GM23248 (cell line): ENCODE measurements at regions not wholly inside any gene's neighbourhood (a gene's known extent, or its start where the extent isn't known, plus 50 kb on each side); places are given as distances from the start of the nearest gene placed in this dataset.

ENCODE experiments used
- DNase-seq: peaks from one replicate; pipeline ENCODE4 v3.0.0-alpha.2; 2015
- H2AFZ ChIP-seq: fragments of 200-600 bp; sonication (generic); 2 replicates; pipeline ENCODE4 v1.6.1; 2016; ENCODE audit warnings: antibody characterized with exemption
- H3F3A ChIP-seq: fragments of 200-600 bp; sonication (generic); 2 replicates; pipeline ENCODE4 v1.6.1; 2016; ENCODE audit warnings: mild to moderate bottlenecking, antibody characterized with exemption, mixed run types; ENCODE audit not compliant: insufficient read depth
- H3K27ac ChIP-seq: fragments of 200-600 bp; sonication (generic); 2 replicates; pipeline ENCODE4 v1.5.1; 2016; ENCODE audit warnings: mild to moderate bottlenecking
- H3K27me3 ChIP-seq: fragments of 200-600 bp; sonication (generic); replicated peaks from 2 replicates; pipeline ENCODE4 v1.6.1; 2016; ENCODE audit warnings: mild to moderate bottlenecking; ENCODE audit not compliant: insufficient read depth
- H3K36me3 ChIP-seq: fragments of 200-600 bp; sonication (generic); 2 replicates; pipeline ENCODE4 v1.6.1; 2016; ENCODE audit warnings: low read depth, mild to moderate bottlenecking
- H3K4me1 ChIP-seq: fragments of 200-600 bp; sonication (generic); 2 replicates; pipeline ENCODE4 v1.6.1; 2016; ENCODE audit warnings: mild to moderate bottlenecking; ENCODE audit not compliant: insufficient read depth
- H3K4me2 ChIP-seq: fragments of 200-600 bp; sonication (generic); one replicate; pipeline ENCODE4 v1.6.1; 2016; ENCODE audit warnings: mild to moderate bottlenecking; ENCODE audit not compliant: unreplicated experiment
- H3K4me3 ChIP-seq: fragments of 200-600 bp; sonication (generic); 2 replicates; pipeline ENCODE4 v1.5.1; 2016; ENCODE audit warnings: mild to moderate bottlenecking
- H3K79me2 ChIP-seq: fragments of 200-600 bp; sonication (generic); 2 replicates; pipeline ENCODE4 v1.6.1; 2016; ENCODE audit warnings: mild to moderate bottlenecking; ENCODE audit not compliant: insufficient read depth
- H3K9ac ChIP-seq: fragments of 200-600 bp; sonication (generic); 2 replicates; pipeline ENCODE4 v1.6.1; 2016; ENCODE audit warnings: mild to moderate bottlenecking
- H3K9me2 ChIP-seq: fragments of 200-600 bp; sonication (generic); 2 replicates; pipeline ENCODE4 v1.6.1; 2016; ENCODE audit warnings: mixed run types, mild to moderate bottlenecking, moderate library complexity; ENCODE audit not compliant: insufficient read depth
- H3K9me3 ChIP-seq: fragments of 200-600 bp; sonication (generic); one replicate; pipeline ENCODE4 v1.6.1; 2017; ENCODE audit warnings: low read depth
- H4K20me1 ChIP-seq: fragments of 200-600 bp; sonication (generic); 2 replicates; pipeline ENCODE4 v1.6.0; 2016; ENCODE audit not compliant: insufficient read depth
- EZH2 ChIP-seq: fragments of 200-600 bp; sonication (generic); IDR thresholded peaks from 2 replicates; pipeline ENCODE4 v1.6.1; 2018; ENCODE audit warnings: antibody characterized with exemption, mild to moderate bottlenecking; ENCODE audit not compliant: insufficient read depth, poor library complexity, severe bottlenecking
- EZH2phosphoT487 ChIP-seq: fragments of 200-600 bp; sonication (generic); IDR thresholded peaks from 2 replicates; pipeline ENCODE4 v1.6.1; 2018; ENCODE audit warnings: antibody characterized with exemption, moderate library complexity, mild to moderate bottlenecking, low read depth; ENCODE audit not compliant: insufficient read depth
- WGBS, 2 experiments: methylation state at CpG; one replicate each; pipeline ENCODE4 v1.1.6; 2015 to 2017; ENCODE audit warnings: low lambda C conversion rate in 2 of 2, low coverage in 1 of 2; ENCODE audit errors: missing lambda C conversion rate in 2 of 2; 5-methylcytosine and 5-hydroxymethylcytosine counted together
- in situ Hi-C: fragments of 300-500 bp; cut with MboI; formaldehyde crosslinking; loops from 2 replicates; pipeline ENCODE4 v1.15.0; 2020

DNA sequence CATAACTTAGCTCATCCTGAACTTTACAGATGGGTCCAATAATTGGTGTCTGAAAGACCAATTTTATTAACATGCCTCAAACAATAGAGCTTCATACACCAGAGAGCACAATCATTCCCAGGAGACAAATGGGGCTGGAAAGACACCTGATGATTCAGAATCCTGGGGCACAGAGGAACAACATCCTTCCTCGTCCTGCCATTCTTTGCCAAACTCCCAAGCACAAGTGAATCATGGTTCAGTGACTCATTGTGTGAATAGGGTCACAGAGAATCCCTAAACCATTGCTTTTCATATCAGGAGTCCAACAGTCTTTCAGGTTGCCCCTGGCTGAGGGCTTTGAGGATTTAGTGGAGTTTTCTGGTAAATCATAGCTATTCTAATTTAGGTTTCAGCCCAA, 266.4 kb upstream of the BMP2 start:
- peak; percentile 59 for DNase-seq
- no peak overlapping the region for H3K27ac ChIP-seq
- H3K4me3 ChIP-seq, result no peak overlapping the region
- H3K36me3 ChIP-seq, result no peaks in the 10 kb centered on the region
- TF ChIP-seq EZH2phosphoT487 (no peak), EZH2 (no peak)
- H3K4me1 ChIP-seq, result 0 out of 2 replicates have a peak, but pooled peaks cover 3% of the 10 kb centered on the region
- H3K27me3 ChIP-seq, result peaks cover 6% of the 10 kb centered on the region
- no peaks in the 10 kb centered on the region for H3K79me2 ChIP-seq
- no peaks in the 10 kb centered on the region for H4K20me1 ChIP-seq
- 0% methylated on average over 1 of the region's 1 CpG for WGBS, 2 experiments
- H3K9me2 ChIP-seq, result no peaks in the 10 kb centered on the region
- in situ Hi-C loops, result no loop called here
- no peak overlapping the region for H3K9ac ChIP-seq
- H3K9me3 ChIP-seq, result no peaks in the 10 kb centered on the region
- H3F3A ChIP-seq, result peaks cover 4% of the 10 kb centered on the region; the same call in 1 of the 2 replicates
- H2AFZ ChIP-seq, result no peak overlapping the region
- H3K4me2 ChIP-seq, result no peak overlapping the region

- H3K4me2 ChIP-seq, result no peak overlapping the region
- H3K9me3 ChIP-seq, result no peaks in the 10 kb centered on the region
- DNase-seq, result no peak
- H3K27me3 ChIP-seq, result no peaks in the 10 kb centered on the region; the same call in 1 of the 2 replicates
- no peak overlapping the region for H3K4me3 ChIP-seq
- no peak overlapping the region for H3K9ac ChIP-seq
- in situ Hi-C loops, result no loop called here
- H3K36me3 ChIP-seq, result no peaks in the 10 kb centered on the region
- H3K27ac ChIP-seq, result no peak overlapping the region
- 0 out of 2 replicates have a peak, but pooled peaks cover 3% of the 10 kb centered on the region for H3K4me1 ChIP-seq
- no peaks in the 10 kb centered on the region for H3K79me2 ChIP-seq
- TF ChIP-seq EZH2phosphoT487 (no peak), EZH2 (no peak)
- no peaks in the 10 kb centered on the region for H4K20me1 ChIP-seq
- peaks cover 4% of the 10 kb centered on the region; the same call in 1 of the 2 replicates for H3F3A ChIP-seq
- no peaks in the 10 kb centered on the region for H3K9me2 ChIP-seq
- no peak overlapping the region for H2AFZ ChIP-seq
Observed at GRCh38 chr20:6499566-6499965, 267.9 kb upstream of the BMP2 start.

- H3K4me2 ChIP-seq, result no peak overlapping the region
- H3K9me3 ChIP-seq, result no peaks in the 10 kb centered on the region
- H3F3A ChIP-seq, result peaks cover 4% of the 10 kb centered on the region; the same call in 1 of the 2 replicates
- H3K27me3 ChIP-seq, result 0 out of 2 replicates have a peak, but pooled peaks cover 3% of the 10 kb centered on the region
- H3K9me2 ChIP-seq, result no peaks in the 10 kb centered on the region
- H3K4me1 ChIP-seq, result 0 out of 2 replicates have a peak, but pooled peaks cover 3% of the 10 kb centered on the region
- no peak overlapping the region for H3K4me3 ChIP-seq
- no peak overlapping the region for H3K27ac ChIP-seq
- H3K9ac ChIP-seq, result no peak overlapping the region
- H4K20me1 ChIP-seq, result no peaks in the 10 kb centered on the region
- in situ Hi-C loops, result no loop called here
- H2AFZ ChIP-seq, result no peak overlapping the region
- TF ChIP-seq EZH2 (no peak), EZH2phosphoT487 (no peak)
- no peak for DNase-seq
- H3K36me3 ChIP-seq, result no peaks in the 10 kb centered on the region
- H3K79me2 ChIP-seq, result no peaks in the 10 kb centered on the region
Observed at GRCh38 chr20:6496874-6497273, 270.6 kb upstream of the BMP2 start.

DNA sequence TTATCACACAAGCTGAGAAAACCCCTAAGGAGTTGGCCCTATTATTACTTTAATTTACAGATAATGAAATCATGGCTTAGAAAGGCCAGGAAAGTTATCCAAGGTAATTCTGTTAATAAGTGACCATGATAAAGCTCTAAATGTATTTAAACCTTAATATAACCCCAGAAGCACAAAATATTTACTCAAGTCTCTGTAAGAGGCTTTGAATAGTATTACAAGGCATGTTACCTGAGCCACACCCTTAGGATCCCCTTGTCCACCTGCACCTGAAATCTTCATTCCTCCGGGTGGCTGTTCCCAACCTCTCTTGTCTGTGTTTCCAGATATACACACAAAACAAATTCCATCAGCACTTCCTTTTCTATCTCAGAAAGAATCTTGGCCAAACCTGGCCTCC, 271.6 kb upstream of the BMP2 start:
- no peaks in the 10 kb centered on the region for H3K4me1 ChIP-seq
- H3K9ac ChIP-seq, result no peak overlapping the region
- H3F3A ChIP-seq, result no peaks in the 10 kb centered on the region
- H3K36me3 ChIP-seq, result no peaks in the 10 kb centered on the region
- 38 to 41% methylated on average over 1 of the region's 1 CpG for WGBS, 2 experiments
- no peak overlapping the region for H3K4me2 ChIP-seq
- H3K9me2 ChIP-seq, result no peaks in the 10 kb centered on the region
- H3K27me3 ChIP-seq, result 0 out of 2 replicates have a peak, but pooled peaks cover 3% of the 10 kb centered on the region
- in situ Hi-C loops, result no loop called here
- no peaks in the 10 kb centered on the region for H3K79me2 ChIP-seq
- H3K4me3 ChIP-seq, result no peak overlapping the region
- no peak overlapping the region for H3K27ac ChIP-seq
- no peak for TF ChIP-seq EZH2
- no peak for TF ChIP-seq EZH2phosphoT487
- no peak for DNase-seq
- no peaks in the 10 kb centered on the region for H3K9me3 ChIP-seq
- H2AFZ ChIP-seq, result no peak overlapping the region
- no peaks in the 10 kb centered on the region for H4K20me1 ChIP-seq

GRCh38 chr20:6492271-6493055, 275.0 kb upstream of the BMP2 start:
- 24 to 28% methylated on average over 8 of the region's 8 CpGs for WGBS, 2 experiments
- Histone ChIP-seq H3K79me2 (no peaks in the 10 kb centered on the region), H3K27ac (no peak overlapping the region), H3K9me2 (no peaks in the 10 kb centered on the region), H3K4me1 (no peaks in the 10 kb centered on the region), H3K9ac (no peak overlapping the region), H3K4me3 (no peak overlapping the region), H4K20me1 (no peaks in the 10 kb centered on the region), H3K9me3 (no peaks in the 10 kb centered on the region), H3F3A (no peaks in the 10 kb centered on the region), H2AFZ (no peak overlapping the region), H3K36me3 (no peaks in the 10 kb centered on the region), H3K4me2 (no peak overlapping the region), H3K27me3 (0 out of 2 replicates have a peak, but pooled peaks cover 3% of the 10 kb centered on the region)
- TF ChIP-seq EZH2 (no peak), EZH2phosphoT487 (no peak)
- in situ Hi-C loops, result no loop called here
- DNase-seq, result no peak
